ENCODE measurements at regions not wholly inside any gene's neighbourhood (a gene's known extent, or its start where the extent isn't known, plus 50 kb on each side); places are given as distances from the start of the nearest gene placed in this dataset.

DNA sequence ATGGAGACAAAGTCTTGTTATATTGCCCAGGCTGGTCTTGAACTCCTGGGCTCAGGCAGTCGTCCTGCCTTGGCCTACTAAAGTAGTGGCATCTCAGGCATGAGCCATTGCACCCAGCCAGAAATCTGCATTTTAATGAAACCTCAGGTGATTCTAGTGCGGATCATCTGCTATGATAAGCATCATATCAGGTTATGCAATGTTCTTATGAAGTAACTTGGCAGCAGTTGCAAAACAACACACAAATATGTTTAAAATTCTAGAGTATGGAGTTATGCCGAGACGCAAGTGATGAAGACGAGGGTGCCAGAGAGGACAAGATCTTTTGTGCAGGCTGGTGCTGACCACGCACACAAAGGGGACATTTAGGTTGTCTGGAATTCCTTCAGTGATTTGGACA, 153.2 kb upstream of the MEF2C start:
- DNase-seq (ENCODE audit: low spot score), result no peak

DNA sequence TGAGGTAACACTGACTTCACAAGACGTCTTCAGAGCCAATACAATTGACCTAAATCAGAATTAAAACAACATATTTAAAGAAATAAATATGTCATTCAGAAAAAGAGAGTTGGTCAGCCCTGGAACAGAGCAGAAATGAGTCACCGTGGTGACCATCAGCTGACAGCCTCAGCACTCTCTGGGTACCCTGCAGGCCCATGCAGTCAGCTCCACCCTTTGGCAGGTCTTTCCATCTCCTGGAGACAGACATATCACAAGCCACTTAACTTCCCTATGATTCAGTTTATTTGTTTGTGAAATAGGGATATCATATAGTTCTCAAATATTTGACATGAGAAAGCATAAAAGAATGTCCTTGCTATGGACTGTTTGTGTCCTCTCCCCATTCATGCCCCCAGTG, 151.6 kb upstream of the MEF2C start:
- no peak for DNase-seq (ENCODE audit: low spot score)

DNA sequence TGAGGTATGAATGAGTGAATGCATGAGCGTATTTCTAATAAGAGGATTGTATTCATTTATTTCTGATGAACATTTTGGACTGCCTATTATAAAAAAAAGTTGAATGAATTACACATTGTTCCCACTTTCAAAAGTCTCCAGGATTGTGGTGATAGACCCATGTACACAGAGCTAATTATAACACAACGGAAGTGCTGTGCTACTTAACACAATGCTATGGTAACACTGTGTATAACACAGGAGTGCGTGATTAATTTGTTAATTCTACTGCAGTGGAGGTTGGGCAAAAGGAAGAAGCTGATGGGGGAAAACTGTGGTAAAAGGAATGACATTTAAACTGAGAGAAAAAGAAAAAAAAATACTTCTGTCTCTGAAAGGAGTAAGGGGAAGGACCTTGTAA, 147.8 kb upstream of the MEF2C start:
- DNase-seq (ENCODE audit: low spot score), result no peak

DNA sequence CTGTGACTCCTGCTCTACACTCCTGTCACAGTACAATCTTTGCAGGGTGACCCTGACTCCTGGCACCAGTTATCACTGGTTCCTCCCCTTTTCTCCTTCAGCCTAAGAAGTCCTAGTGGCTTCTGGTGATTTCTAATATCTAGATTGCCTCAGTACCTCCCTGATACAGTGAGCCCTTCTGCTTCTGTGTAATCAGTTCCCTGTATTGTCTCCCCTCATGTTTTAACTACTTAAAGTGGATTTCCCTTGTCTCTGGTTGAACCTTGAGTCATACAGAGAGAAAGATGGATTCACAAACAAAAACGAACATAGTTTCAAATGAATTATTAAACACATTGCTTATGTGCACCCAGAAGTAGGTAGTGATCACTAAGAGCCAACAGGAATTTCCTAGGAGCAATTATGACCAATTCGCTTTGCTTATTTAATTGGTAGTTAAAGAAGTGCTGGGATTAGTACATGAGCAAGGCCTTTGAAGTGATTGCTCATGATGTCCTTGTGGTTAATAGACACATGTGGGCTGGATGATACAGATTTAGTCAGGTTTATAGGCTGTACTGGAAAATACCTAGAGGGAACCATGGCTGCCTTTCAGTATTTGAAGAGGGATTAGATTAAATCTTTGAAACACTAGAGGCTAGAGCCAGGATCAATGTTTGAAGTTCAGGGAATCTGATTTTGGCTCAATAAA, 145.8 kb upstream of the MEF2C start:
- no peak for DNase-seq (ENCODE audit: low spot score)

DNA sequence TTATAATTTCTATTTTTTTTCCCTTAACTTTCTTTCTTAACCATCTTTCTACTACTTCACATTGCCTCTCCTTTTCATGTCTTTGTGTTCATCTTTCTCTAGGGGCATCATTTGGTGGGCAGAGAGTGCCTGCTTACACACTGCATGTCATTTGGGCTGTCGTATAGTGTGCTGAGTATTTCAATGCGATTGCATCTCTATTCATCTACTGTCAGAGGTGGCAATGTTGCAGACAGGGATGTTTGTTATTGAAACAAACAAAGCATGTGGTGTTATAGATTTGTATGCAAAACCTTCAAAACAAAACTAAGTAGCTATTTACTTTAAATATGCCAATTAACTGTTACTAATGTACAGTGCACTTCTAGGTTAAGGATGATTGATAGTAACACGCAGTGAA, 141.1 kb upstream of the MEF2C start:
- no peak for DNase-seq (ENCODE audit: low spot score)

DNA sequence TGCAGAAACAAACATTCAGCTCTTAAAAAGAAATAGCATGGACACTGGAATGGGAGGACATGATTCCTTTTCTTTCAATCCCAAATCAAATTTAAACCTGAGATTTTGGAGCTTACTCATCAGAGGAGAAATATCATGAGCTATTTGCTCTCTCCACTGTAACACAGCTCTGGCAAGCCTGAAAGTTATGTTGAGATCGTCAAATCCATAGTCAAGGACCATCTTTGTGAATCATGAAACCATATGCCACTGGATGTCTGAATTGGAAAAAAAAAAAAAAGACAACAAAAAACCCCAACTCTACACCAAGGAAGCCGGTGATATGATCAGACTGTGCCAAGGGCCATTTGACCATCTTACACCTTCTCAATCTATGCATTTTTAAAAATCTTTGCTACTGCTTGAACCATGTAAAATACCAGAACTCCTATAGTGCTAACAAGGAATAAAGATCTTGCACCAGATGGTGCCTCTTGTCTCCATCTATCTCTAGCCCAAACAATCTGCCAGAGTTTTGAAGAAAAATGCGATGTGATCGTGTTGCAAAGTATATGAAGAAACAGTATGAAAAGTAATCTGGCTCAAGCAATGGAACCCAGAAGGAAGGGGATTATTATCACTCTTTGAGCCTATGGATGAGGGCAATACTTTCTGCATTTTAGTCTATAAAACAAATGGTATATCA, 138.1 kb upstream of the MEF2C start:
- DNase-seq (ENCODE audit: low spot score), result no peak

DNA sequence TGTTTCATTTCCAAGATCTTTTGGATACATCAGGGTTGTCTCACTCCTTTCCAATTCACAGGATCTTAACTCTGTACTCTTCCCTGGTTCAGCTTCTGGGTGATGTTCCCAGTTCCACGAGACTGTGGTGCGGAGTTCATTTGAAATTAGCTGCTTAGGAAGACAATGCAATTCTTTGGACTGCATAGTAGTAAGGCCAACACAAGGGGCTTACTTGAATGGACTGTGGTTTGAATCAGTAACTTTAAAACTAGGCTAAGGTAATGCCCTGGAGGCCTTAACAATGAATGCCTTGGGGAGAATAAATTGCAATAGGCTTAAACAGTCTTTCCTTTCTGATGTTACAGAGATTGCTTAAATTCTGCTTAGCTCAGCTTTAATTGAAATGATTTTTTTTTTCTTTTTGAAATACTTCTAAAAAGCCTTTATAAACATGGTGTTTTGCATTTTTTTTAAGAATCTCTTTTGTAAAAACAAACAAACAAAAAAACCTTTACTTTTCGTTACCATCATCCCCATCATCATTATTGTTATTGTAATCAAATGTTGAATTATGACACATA, 133.8 kb upstream of the MEF2C start:
- no peak for DNase-seq (ENCODE audit: low spot score)

DNA sequence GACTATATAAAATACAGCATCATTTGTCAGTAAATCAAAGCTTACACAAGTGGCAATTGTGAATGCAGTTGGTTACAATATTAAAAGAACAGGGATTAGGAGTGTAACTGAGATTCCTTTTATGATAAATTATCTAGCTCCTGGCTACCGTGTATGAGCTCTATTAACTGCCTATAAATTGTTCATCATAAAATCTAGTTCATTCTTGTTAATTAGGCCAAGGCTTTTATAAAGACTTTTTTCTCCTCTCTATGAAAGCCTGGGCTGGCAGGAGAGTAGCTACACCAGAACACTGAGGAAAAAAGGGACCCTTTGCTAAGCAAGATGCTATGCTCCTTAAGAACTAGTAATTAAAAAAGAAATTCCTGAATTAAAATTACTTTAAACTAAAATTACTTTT, 132.4 kb upstream of the MEF2C start:
- DNase-seq (ENCODE audit: low spot score), result no peak

DNA sequence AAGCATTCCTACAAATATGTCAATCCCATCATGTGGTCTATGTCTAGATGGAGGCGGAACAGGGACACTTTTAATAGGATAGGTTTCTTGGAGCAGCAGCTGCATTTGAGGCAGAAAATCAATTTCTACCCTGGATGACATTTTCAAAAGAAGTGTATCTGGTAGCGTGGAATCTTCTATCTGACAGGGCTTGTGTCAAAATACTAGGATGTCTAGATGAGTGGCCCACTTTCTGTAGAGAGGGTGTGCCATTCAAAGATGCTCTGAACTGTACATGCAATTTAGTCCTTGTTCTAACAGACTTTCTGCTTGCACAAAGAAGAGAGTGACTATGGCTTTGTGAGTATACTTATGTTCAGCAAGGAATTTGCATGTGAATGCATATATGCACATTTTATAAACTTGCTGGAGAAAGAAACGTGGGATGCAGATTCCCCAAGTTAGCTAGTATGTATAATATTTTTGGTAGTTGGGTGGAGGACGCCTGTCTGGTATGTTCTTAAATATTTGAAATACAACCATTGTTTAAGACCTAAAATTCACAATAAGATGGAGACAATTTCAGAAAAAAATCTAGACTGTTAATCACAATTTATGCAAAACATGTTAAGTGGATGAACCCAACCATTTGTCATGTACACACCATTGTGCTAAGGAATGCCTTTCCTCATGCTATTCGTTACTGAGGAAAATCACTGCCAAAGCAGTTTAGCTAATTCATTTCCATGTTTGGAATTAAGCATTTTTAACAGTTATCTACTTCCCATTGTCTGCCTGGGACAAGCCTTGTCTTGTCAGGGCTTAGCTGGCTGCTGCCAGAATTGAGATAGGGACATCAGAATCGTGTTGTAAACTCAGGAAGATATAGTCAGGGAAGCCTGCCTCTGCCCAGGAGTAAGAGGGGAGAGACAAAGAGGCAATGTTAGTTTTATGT, 129.1 kb upstream of the MEF2C start:
- DNase-seq (ENCODE audit: low spot score), result no peak

DNA sequence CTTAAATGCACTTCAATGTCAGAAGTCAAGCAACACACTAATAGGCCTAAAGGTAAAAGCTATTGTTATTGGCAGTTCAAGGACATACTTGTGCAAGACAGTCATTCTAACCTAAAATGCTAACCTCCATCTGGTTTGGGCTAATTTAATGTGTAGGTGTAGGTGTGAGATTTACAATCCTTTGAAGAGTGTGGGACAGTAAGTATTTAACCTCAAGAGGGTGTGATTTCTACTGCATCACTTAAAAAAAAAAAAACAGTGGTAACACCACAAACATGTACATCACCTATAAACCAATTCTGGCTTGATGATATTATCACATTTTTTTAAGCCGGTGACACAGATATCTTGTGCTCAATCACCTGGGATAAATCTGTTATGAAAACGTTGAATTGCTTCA, 127.5 kb upstream of the MEF2C start:
- no peak for DNase-seq (ENCODE audit: low spot score)

DNA sequence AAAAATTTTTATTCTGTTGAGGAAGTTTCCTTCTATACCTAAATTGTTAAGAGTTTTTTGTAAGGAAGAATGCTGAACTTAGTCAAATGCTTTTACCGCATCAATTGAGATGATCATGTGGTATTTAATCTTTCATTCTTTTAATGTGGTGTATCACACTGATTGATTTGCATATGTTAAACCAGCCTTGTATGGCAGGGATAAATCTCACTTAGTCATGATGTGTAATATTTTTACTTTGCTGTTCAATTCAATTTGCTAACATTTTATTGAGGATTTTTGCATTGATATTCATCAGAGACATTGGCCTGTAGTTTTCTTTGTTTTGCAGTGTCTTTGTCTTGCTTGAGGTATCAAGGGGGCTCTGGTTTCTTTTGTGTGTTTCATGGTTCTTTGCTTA, 125.3 kb upstream of the MEF2C start:
- no peak for DNase-seq (ENCODE audit: low spot score)

DNA sequence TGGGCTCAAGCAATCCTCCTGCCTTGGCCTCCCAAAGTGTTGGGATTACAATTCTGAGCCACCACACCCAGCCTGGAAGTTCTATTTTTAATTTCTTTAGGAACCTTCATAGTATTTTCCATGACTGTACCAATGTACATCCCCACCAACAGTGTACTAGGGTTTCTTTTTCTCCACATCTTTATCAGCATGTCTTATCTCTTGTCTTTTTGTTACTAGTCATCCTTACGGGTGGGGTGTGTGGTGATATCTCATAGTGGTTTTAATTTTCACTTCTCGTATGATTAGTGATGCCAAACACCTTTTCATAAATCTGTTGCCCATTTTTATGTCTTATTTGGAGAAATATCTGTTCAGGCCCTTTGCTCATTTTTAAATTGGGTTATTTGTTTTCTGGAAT, 123.0 kb upstream of the MEF2C start:
- no peak for DNase-seq (ENCODE audit: low spot score)

DNA sequence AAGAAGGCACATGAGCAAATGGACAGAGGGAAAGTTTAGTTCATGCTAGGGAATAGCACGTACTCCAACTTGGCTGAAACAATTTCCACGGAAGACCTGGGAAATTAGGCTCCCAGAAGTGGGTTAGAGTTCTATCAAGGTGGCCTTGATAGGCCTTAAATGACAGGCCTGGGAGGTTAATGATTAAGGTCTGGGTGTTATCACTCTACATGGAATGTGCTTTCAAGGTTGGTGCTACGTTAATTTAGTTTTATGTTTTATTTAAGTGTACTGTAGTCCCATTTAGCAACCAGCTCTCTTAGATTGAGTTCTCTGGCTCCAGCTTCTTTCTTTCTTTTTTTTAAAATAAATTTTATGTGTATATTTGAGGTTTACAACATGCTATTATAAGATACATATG, 121.4 kb upstream of the MEF2C start:
- no peak for DNase-seq (ENCODE audit: low spot score)

DNA sequence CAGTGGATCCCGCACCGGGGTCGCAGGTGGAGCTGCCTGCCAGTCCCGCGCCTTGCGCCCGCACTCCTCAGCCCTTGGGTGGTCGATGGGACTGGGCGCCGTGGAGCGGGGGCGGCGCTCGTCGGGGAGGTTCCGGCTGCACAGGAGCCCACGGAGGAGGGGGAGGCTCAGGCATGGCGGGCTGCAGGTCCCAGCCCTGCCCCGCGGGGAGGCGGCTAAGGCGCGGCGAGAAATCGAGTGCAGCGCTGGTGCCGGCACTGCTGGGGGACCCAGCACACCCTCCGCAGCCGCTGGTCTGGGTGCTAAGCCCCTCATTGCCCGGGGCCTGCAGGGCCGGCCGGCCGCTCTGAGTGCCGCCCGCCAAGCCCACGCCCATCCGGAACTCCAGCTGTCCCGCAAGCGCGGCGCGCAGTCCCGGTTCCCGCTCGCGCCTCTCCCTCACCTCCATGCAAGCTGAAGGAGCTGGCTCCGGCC, 120.6 kb upstream of the MEF2C start:
- no peak for DNase-seq (ENCODE audit: low spot score)

DNA sequence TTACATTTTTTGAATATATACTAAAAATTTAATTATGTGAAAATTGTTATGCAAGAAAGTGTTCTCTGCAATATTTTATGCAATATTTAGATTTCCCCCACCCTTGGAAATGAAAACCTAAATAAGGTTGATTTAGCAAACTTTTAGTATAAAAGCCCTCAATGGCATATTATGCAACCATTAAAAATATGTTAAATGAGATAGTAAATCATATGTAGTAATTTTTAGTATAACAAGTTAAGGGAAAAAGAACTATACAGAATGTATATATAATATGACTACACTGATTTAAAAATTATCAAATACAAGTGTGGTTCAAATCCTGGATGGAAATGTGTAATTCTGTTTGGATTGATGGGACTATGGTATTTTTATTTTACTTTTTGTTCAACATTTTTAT, 116.9 kb upstream of the MEF2C start:
- no peak for DNase-seq (ENCODE audit: low spot score)

DNA sequence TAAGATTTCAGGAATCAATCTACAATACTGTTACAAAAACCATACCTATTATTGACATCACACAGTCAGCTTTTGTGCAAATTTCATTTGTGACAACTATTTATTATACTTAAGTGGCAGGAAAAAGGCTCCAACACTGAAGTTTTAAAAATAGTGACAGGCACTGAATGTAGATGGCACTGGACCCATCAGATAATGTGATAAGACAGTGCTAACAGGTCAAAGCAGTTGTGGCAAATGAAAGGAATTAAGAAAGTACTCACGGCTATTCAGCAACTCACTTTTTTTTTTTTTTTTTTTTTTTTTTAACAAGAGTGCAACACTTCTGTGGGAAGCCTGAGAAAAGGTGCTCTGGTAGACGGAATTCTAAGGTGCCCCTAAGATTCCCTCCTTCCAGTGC, 115.0 kb upstream of the MEF2C start:
- DNase-seq (ENCODE audit: low spot score), result no peak

DNA sequence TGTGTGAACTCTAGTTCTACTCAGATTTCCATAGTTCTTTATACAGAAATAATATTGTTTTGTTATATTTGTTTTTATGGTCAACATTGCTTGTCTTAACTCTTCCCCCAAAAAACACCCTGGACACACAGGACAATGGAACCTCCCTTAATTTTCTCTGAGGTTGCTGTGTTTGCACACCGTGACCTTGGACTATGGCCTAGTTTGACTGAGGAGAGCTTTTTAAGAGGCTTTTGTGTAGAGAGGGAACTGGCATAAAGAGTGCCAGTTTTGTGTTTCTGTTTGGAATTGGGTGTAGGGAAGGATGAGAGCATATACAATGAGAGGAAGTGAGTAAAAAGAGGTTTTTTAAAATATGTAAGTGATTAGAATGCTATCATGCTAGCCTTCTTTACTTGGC, 101.1 kb upstream of the MEF2C start:
- DNase-seq (ENCODE audit: low spot score), result no peak

DNA sequence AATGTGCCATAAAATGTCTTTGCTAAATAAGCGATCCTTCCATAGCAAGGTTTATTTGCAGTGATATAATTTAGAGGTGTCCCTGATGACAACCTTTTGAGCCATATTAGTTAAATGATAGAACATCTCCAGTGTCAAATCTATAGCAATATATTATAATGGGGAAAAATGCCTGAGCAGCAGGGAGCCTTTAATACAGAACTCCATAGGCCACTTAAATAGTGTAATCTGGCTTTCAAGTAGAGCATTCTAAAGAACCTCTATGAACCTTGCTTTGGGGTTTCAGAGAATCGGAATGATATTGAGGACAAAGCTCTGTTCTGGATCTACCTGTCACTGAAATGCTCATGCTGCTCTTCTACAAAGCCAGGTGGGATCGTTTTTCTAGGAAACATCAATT, 96.7 kb upstream of the MEF2C start:
- no peak for DNase-seq (ENCODE audit: low spot score)

DNA sequence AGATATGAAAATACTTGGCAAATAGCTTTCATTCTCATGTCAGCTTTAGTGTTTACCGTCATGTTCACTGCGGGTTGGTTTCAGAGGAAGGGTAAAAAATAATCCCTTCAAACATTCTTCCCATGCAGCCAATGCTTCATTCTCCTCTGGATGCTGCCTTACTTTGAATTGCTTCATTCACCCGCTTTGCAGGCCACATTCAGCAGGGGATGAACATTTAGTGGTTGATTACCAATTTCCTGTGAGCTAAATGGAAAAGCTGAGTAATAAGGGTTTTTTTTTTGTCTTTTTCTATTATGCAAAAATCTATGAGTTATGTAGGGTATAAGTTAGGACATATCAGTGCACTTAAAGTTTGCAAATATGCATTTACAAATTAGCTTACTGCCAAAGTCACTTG, 96.3 kb upstream of the MEF2C start:
- DNase-seq (ENCODE audit: low spot score), result no peak

DNA sequence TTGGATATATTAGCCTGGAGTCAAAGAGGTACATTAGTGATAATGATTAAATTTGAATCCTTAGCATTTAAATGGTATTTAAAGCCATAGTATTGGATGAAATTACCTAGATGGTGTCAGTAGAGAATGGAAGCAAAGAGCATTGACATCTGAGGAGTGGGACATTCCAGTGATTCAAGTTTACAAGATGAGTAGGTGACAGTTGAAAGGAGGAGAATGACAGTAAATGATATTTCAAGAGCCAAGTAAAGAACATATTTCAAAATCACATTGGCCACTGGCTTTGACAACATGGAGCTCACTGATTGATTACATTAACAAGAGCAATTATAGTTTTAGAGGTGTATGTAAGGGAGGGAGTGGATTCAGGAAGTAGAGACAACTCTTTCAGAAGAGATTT, 93.9 kb upstream of the MEF2C start:
- no peak for DNase-seq (ENCODE audit: low spot score)

DNA sequence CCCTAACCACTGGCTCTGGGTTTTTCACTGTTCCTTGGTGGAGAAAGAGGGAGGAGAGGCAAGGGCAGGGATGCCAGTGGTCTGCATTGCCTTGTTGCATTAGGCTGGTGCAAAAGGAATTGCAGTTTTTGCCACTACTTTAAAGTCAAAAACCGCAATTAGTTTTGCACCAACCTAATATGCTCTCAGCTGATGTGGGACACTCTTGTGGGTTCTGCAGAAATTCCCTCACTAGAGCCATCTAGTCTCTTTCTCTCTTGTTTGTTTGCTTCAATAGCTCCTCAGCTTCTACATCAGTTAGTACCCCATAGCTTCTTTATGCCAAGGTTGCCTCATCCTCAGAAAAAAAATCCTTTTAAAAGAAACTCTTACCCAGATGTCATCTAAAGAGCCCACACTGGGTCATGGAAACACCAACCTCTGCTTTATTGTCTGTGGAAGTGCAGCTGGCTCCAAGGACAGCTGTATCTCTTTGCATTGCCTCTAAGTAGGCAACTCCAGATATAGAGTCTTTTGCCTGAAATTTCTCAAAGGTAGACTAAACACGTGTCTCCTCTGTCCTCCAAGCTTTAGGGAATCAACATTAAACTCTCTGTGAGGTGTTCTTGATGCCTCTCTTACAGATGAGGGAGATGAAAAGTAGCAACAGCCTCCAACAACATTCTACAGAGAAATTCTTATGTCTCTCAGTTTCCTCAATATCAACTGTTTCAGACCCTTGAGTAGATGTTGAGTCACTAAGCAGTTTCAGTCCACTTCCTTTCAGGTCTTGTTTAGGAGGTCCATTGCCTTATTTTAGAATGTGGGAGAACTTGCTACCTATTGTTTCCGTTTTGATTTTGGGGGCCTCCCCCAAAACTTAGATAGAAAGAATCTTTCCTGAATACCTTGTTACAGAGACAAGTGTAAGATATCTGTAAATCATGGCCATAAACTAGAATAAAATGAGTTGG, 84.9 kb upstream of the MEF2C start:
- DNase-seq (ENCODE audit: low spot score), result no peak
